Hypothalamus (tissue), 51 donors: ENCODE measurements at regions not wholly inside any gene's neighbourhood (a gene's known extent, or its start where the extent isn't known, plus 50 kb on each side); places are given as distances from the start of the nearest gene placed in this dataset.

Experiments used
- DNase-seq, 51 donors: peaks; one replicate each; lab custom pipeline; 2025; lab: John Stamatoyannopoulos, UW

- peak in 1 of 51 donors; percentile 2 for DNase-seq
Observed at GRCh38 chr11:116422956-116423600, 349.7 kb downstream of the BUD13 start.

- DNase-seq, result peak in 3 of 51 donors; percentile 2 to 14 (median 11)
Observed at GRCh38 chr11:116422556-116422955, 350.2 kb downstream of the BUD13 start.

- no peak for DNase-seq
Observed at GRCh38 chr11:116421529-116422185, 351.1 kb downstream of the BUD13 start.

GRCh38 chr11:116420770-116421528 is 351.8 kb downstream of the BUD13 start:
- peak in 1 of 51 donors; percentile 10 for DNase-seq

- DNase-seq, result no peak
Observed at GRCh38 chr11:116420030-116420429, 352.8 kb downstream of the BUD13 start.

GRCh38 chr11:116418388-116419041 is 354.3 kb downstream of the BUD13 start:
- DNase-seq, result no peak

- DNase-seq, result no peak
Observed at GRCh38 chr11:116416852-116417251, 355.9 kb downstream of the BUD13 start.

GRCh38 chr11:116415095-116415494 is 357.7 kb downstream of the BUD13 start:
- DNase-seq, result peak in 5 of 51 donors; percentile 7 to 69 (median 15)

- no peak for DNase-seq
Observed at GRCh38 chr11:116414357-116414880, 358.4 kb downstream of the BUD13 start.

GRCh38 chr11:116413301-116414242 is 359.2 kb downstream of the BUD13 start:
- DNase-seq, result no peak

- no peak for DNase-seq
Observed at GRCh38 chr11:116412118-116412889, 360.5 kb downstream of the BUD13 start.

GRCh38 chr11:116409238-116409637 is 363.5 kb downstream of the BUD13 start:
- DNase-seq, result peak in 2 of 51 donors; percentile 7 to 24

- no peak for DNase-seq
Observed at GRCh38 chr11:116406042-116406441, 366.7 kb downstream of the BUD13 start.

- no peak for DNase-seq
Observed at GRCh38 chr11:116404462-116404798, 368.4 kb downstream of the BUD13 start.

GRCh38 chr11:116403794-116404461 is 368.9 kb downstream of the BUD13 start:
- no peak for DNase-seq

- DNase-seq, result no peak
Observed at GRCh38 chr11:116400081-116400480, 372.7 kb downstream of the BUD13 start.

- peak in 1 of 51 donors; percentile 4 for DNase-seq
Observed at GRCh38 chr11:116397602-116398084, 375.1 kb downstream of the BUD13 start.

- no peak for DNase-seq
Observed at GRCh38 chr11:116396331-116396730, 376.5 kb downstream of the BUD13 start.
